LNCaP clone FGC (cell line): ENCODE measurements at regions not wholly inside any gene's neighbourhood (a gene's known extent, or its start where the extent isn't known, plus 50 kb on each side); places are given as distances from the start of the nearest gene placed in this dataset.

Experiments
- DNase-seq: peaks from one replicate; pipeline ENCODE4 v3.0.0-alpha.2; 2011; ENCODE audit warnings: low read depth
- H3K4me3 ChIP-seq: 2 replicates; pipeline ENCODE4 v1.5.1; 2011; ENCODE audit warnings: mild to moderate bottlenecking, low read depth, low read length, control low read depth
- CTCF ChIP-seq: IDR thresholded peaks from 2 replicates; pipeline ENCODE4 v1.5.1; 2012; ENCODE audit warnings: mild to moderate bottlenecking; ENCODE audit not compliant: control insufficient read depth, insufficient read depth; ENCODE audit errors: extremely low read depth

- no peak for TF ChIP-seq CTCF
- no peak overlapping the region for H3K4me3 ChIP-seq
- DNase-seq: no peak
These were observed 510.6 kb upstream of the RAG2 start for GRCh38 chr11:37108436-37109285.

GRCh38 chr11:37107831-37108230 is 509.8 kb upstream of the RAG2 start:
- no peak overlapping the region for H3K4me3 ChIP-seq
- TF ChIP-seq CTCF: no peak
- DNase-seq: no peak

GRCh38 chr11:37107415-37107814 is 509.4 kb upstream of the RAG2 start:
- DNase-seq: no peak
- H3K4me3 ChIP-seq: no peak overlapping the region
- no peak for TF ChIP-seq CTCF

GRCh38 chr11:37105427-37105826 is 507.4 kb upstream of the RAG2 start:
- no peak overlapping the region for H3K4me3 ChIP-seq
- TF ChIP-seq CTCF: no peak
- DNase-seq: no peak

GRCh38 chr11:37104380-37104779 is 506.3 kb upstream of the RAG2 start:
- DNase-seq: no peak

GRCh38 chr11:37100008-37100407 is 502.0 kb upstream of the RAG2 start:
- TF ChIP-seq CTCF: no peak
- no peak for DNase-seq
- no peak overlapping the region for H3K4me3 ChIP-seq

More at GRCh38 chr11:37104380-37104779, 506.3 kb upstream of the RAG2 start:
- H3K4me3 ChIP-seq: no peak overlapping the region
- TF ChIP-seq CTCF: no peak

- no peak overlapping the region for H3K4me3 ChIP-seq
- no peak for DNase-seq
- TF ChIP-seq CTCF: no peak
These were observed 494.5 kb upstream of the RAG2 start for GRCh38 chr11:37092487-37092886.
